ENCODE measurements at regions not wholly inside any gene's neighbourhood (a gene's known extent, or its start where the extent isn't known, plus 50 kb on each side); places are given as distances from the start of the nearest gene placed in this dataset.

DNA sequence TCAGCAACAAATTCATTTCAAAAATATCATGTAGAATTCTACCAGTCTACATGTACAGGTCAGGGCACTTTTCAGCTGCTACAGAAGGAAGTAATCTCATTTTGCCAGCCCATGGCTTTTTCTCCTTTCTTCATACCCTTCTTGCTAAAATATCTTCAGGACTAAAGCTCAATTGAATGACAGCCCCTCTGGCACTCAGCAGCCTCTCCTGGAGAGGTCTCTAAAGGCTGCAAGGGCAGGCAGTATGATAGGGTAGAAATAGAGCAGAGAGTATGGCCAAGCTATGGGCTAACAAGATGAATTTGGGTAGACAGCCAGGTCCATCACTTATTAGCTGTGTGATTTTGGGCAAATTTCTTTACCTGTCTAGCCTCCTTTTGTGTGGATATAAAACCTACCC is 224.6 kb upstream of the RPL34 start:
- intact Hi-C loops (cut with micrococcal nuclease) = no loop called here
- Histone ChIP-seq H3K9ac (replicated peaks; ENCODE audit: extremely low read depth, insufficient read depth, low read length) (no peak overlapping the region), H3K4me3 (replicated peaks in 1 of 3; ENCODE audit: insufficient read depth in 1 of 3, low read depth in 1 of 3, low read length in 3 of 3) (no peak overlapping the region), H3K36me3 (ENCODE audit: control insufficient read depth in 2 of 2, extremely low read depth in 1 of 2, insufficient read depth in 2 of 2, low read length in 2 of 2) (no peaks in the 10 kb centered on the region), H4K20me1 (replicated peaks; ENCODE audit: control insufficient read depth, extremely low read depth, insufficient read depth, low read length) (no peaks in the 10 kb centered on the region), H3K4me2 (ENCODE audit: insufficient read depth, low read length) (no peak overlapping the region), H3K27me3 (ENCODE audit: control insufficient read depth in 2 of 2, insufficient read depth in 2 of 2, low read length in 2 of 2) (no peaks in the 10 kb centered on the region), H2AFZ (ENCODE audit: low read depth, low read length) (no peak overlapping the region), H3K9me1 (replicated peaks; ENCODE audit: control insufficient read depth, extremely low read depth, insufficient read depth, low read length) (no peaks in the 10 kb centered on the region), H3K9me3 (replicated peaks; ENCODE audit: control insufficient read depth, insufficient read depth, low read length) (no peaks in the 10 kb centered on the region), H3K27ac (ENCODE audit: insufficient read depth, low read depth, low read length) (no peak overlapping the region), H3K79me2 (ENCODE audit: control insufficient read depth, insufficient read depth, low read length) (no peaks in the 10 kb centered on the region), H3K4me1 (ENCODE audit: control insufficient read depth, extremely low read depth, insufficient read depth, low read length) (no peaks in the 10 kb centered on the region)
- POLR2A ChIA-PET = no interaction called here
- no peak for TF ChIP-seq FOS (IDR thresholded peaks at IDR 0.05; ENCODE audit: borderline replicate concordance, insufficient read depth, low read length)
- no peak for TF ChIP-seq EZH2 (IDR thresholded peaks at IDR 0.05; ENCODE audit: borderline replicate concordance, low read depth, low read length, severe bottlenecking)
- TF ChIP-seq POLR2AphosphoS5 (IDR thresholded peaks at IDR 0.05; ENCODE audit: insufficient read depth, low read depth, low read length) = no peak
- TF ChIP-seq POLR2A (IDR thresholded peaks at IDR 0.05; ENCODE audit: low read depth, low read length) = no peak
- no peak for TF ChIP-seq MYC (IDR thresholded peaks at IDR 0.05; ENCODE audit: low read depth, low read length)
- no peak for TF ChIP-seq GATA2 (IDR thresholded peaks at IDR 0.05; ENCODE audit: insufficient read depth, insufficient read length, low read depth, low read length)
- TF ChIP-seq, protein P1, sequence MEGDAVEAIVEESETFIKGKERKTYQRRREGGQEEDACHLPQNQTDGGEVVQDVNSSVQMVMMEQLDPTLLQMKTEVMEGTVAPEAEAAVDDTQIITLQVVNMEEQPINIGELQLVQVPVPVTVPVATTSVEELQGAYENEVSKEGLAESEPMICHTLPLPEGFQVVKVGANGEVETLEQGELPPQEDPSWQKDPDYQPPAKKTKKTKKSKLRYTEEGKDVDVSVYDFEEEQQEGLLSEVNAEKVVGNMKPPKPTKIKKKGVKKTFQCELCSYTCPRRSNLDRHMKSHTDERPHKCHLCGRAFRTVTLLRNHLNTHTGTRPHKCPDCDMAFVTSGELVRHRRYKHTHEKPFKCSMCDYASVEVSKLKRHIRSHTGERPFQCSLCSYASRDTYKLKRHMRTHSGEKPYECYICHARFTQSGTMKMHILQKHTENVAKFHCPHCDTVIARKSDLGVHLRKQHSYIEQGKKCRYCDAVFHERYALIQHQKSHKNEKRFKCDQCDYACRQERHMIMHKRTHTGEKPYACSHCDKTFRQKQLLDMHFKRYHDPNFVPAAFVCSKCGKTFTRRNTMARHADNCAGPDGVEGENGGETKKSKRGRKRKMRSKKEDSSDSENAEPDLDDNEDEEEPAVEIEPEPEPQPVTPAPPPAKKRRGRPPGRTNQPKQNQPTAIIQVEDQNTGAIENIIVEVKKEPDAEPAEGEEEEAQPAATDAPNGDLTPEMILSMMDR (IDR thresholded peaks at IDR 0.05; ENCODE audit: extremely low read depth in 1 of 2, insufficient read depth in 1 of 2, low read depth in 1 of 2, low read length in 2 of 2) = no peak
- no peak for TF ChIP-seq JUN (IDR thresholded peaks at IDR 0.05; ENCODE audit: borderline replicate concordance, insufficient read depth, insufficient read length, low read depth)
- TF ChIP-seq, protein P2, sequence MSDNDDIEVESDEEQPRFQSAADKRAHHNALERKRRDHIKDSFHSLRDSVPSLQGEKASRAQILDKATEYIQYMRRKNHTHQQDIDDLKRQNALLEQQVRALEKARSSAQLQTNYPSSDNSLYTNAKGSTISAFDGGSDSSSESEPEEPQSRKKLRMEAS (IDR thresholded peaks at IDR 0.05; ENCODE audit: insufficient read depth, insufficient read length) = no peak
- no peak for DNase-seq (ENCODE audit: low read depth, low spot score)
- CTCF ChIA-PET = no interaction called here
- BruUV-seq (replicated peaks) = no TSS peak
- dilution Hi-C loops (cut with MboI; ENCODE audit: extremely low pct_ligation_motif_present, low sequenced_read_pairs) = no loop called here
- no peak for FAIRE-seq

Measured in endothelial cell of umbilical vein (primary cell).